ENCODE measurements at regions not wholly inside any gene's neighbourhood (a gene's known extent, or its start where the extent isn't known, plus 50 kb on each side); places are given as distances from the start of the nearest gene placed in this dataset.

DNA sequence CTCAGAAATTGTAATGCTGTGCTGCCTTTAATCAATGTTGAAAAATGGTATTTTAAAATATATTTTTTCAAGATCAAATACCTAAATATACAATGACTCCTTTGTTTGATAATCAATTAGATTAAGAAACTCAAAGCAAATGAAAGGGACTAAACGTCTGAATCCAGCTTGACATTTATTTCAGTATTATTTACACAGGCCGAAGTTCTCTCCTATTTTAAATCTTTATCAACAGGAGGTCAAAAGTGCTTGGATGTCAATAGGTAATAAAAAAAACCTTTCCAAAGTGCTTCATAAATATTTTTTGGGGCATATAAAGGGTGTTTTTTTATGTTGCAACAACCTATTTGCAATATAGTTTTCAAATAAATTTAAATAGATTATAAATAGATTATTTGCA lies 1201.7 kb upstream of the SLC39A10 start:
- TF ChIP-seq, protein P1, sequence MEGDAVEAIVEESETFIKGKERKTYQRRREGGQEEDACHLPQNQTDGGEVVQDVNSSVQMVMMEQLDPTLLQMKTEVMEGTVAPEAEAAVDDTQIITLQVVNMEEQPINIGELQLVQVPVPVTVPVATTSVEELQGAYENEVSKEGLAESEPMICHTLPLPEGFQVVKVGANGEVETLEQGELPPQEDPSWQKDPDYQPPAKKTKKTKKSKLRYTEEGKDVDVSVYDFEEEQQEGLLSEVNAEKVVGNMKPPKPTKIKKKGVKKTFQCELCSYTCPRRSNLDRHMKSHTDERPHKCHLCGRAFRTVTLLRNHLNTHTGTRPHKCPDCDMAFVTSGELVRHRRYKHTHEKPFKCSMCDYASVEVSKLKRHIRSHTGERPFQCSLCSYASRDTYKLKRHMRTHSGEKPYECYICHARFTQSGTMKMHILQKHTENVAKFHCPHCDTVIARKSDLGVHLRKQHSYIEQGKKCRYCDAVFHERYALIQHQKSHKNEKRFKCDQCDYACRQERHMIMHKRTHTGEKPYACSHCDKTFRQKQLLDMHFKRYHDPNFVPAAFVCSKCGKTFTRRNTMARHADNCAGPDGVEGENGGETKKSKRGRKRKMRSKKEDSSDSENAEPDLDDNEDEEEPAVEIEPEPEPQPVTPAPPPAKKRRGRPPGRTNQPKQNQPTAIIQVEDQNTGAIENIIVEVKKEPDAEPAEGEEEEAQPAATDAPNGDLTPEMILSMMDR (conservative IDR thresholded peaks at IDR 0.05; ENCODE audit: low read length), result no peak
- no peak for DNase-seq (ENCODE audit: low read depth)
- no peak overlapping the region for H3K4me3 ChIP-seq (ENCODE audit: low read length)

DNA sequence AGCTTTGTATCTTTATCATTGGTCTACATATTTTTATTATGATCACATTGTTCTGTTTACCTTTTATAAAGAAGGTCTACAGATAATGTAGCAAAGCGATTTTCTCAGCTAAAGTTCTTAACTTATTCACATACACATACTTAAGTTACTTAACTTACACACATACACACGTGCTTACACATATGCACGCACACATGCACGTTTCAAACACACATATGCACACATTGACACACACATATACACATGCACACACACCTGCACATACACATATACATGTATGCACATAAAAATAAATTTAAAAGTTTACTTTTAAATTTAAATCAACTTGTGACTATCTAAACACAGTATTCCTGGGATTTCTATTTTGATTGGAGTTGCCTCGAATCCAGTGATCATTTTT lies 1204.5 kb upstream of the SLC39A10 start:
- no peak overlapping the region for H3K4me3 ChIP-seq (ENCODE audit: low read length)
- DNase-seq (ENCODE audit: low read depth), result no peak
- TF ChIP-seq, protein P1 (conservative IDR thresholded peaks at IDR 0.05; ENCODE audit: low read length), result no peak

DNA sequence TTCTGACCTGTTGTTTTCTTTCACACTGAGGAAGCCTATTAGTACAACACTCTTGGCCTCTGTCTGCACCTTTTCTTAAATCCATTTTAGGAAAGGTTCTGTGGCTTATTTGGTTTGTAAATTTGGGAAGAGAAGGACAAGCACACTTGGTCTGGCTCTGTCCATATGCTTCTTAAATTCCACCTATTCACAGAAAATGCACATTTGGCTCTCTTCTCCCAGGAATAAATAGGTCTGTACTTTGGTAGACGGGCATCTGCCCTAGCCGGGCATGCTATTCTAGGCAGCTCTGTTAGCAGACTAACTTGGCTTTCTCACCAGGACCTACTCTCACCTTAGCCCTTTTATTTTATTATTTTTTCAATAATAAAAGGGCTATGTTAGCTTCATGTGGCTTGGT lies 1211.8 kb upstream of the SLC39A10 start:
- H3K4me3 ChIP-seq (ENCODE audit: low read length), result no peak overlapping the region
- TF ChIP-seq, protein P1 (conservative IDR thresholded peaks at IDR 0.05; ENCODE audit: low read length), result no peak
- no peak for DNase-seq (ENCODE audit: low read depth)

DNA sequence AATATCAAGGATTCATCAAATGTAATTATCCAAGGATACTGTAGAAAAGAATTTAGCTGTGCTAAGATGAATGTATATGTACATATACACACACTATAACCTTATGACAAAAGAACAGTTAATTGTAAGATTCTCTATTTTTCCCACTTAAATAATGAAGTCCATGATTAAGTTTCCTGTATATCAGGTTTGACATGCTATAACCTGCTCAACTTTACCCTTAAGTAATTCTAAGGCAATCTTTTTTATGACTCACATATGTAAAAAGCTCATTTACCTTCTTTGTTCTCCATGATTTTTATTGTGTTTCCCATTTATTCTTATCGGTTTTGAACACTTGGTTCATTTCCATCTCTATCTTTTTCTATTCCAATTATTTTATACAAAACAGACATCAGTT lies 1213.1 kb upstream of the SLC39A10 start:
- no peak overlapping the region for H3K4me3 ChIP-seq (ENCODE audit: low read length)
- no peak for DNase-seq (ENCODE audit: low read depth)
- TF ChIP-seq, protein P1 (conservative IDR thresholded peaks at IDR 0.05; ENCODE audit: low read length), result no peak

DNA sequence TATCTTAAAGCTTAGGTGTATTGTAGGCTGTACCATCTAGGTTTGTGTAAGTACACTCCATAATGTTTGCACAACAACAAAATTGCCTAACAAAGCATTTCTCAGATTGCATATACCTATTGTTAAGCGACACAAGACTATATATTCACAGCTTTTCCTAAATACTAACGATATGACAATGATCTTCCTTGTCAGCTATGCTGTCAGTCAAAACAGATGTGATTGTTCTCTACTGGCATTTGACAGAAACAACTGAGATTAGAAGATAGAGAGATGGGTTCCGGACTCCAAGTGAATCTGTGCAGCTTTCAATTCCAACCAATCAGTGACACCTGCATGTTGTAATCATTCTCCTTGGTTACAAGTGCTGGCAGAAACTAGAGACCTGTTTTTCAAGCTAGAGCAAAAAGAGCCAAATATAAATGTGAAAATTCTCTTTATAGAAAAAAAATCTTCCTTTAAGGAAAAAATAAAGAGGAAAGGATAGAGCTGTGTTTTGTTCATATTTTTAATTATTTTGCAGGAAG lies 1232.3 kb upstream of the SLC39A10 start:
- TF ChIP-seq, protein P1 (conservative IDR thresholded peaks at IDR 0.05; ENCODE audit: low read length), result no peak
- no peak overlapping the region for H3K4me3 ChIP-seq (ENCODE audit: low read length)
- DNase-seq (ENCODE audit: low read depth), result no peak

DNA sequence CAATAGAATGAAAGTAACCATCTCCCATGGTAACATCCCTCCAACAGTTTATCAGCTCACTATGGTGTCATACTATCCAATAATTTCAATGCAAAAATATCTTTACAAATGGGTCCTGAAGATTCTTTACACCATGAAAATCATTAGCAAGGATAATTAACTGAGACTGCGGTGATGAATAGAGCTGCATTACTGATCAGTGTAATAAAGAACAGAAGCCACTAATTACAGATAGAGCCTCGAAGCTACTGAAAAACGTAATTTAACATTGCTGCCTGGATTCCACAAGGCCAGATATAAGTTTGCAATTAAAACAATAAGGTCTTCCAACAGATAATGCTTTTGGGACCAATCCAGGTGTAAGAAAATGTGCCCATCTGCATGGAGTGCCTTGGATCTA lies 1245.8 kb upstream of the SLC39A10 start:
- H3K4me3 ChIP-seq (ENCODE audit: low read length), result no peak overlapping the region
- DNase-seq (ENCODE audit: low read depth), result no peak
- TF ChIP-seq, protein P1 (conservative IDR thresholded peaks at IDR 0.05; ENCODE audit: low read length), result no peak

DNA sequence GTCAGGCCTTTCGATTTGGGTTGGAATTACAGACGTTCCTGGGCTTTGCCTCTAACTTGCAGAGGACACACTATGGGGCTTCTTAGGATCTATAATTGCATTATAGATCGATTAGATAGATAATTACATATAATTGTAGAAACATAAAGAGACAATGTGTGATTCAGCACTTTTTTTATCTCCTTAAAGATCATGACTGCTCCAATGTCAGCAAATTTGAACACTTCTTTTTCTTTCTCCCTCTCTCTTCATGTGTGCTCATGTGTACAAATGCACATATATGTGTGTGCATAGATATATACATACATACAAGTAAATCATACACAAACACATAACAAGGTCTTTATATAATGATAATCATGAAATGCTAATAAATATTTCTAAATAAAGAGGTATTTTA lies 1261.2 kb upstream of the SLC39A10 start:
- H3K4me3 ChIP-seq (ENCODE audit: low read length), result no peak overlapping the region
- no peak for DNase-seq (ENCODE audit: low read depth)
- TF ChIP-seq, protein P1 (conservative IDR thresholded peaks at IDR 0.05; ENCODE audit: low read length), result no peak
